H9 (cell line): ENCODE measurements at regions not wholly inside any gene's neighbourhood (a gene's known extent, or its start where the extent isn't known, plus 50 kb on each side); places are given as distances from the start of the nearest gene placed in this dataset.

Source experiments
- DNase-seq: peaks from one replicate; pipeline ENCODE4 v3.0.0-alpha.2; 2017
- H2AFZ ChIP-seq: one replicate; pipeline ENCODE4 v1.6.1; 2013; ENCODE audit warnings: mild to moderate bottlenecking, low read length, control low read depth, moderate library complexity
- H2AK5ac ChIP-seq: 2 replicates; pipeline ENCODE4 v1.6.1; 2013; ENCODE audit warnings: low read length, control low read depth, mixed read lengths; ENCODE audit not compliant: insufficient read length
- H2BK120ac ChIP-seq: one replicate; pipeline ENCODE4 v1.6.1; 2013; ENCODE audit warnings: low read depth, mild to moderate bottlenecking, low read length, control low read depth, inconsistent platforms; ENCODE audit not compliant: poor library complexity, severe bottlenecking
- H2BK12ac ChIP-seq: 2 replicates; pipeline ENCODE4 v1.6.1; 2013; ENCODE audit warnings: low read length, control low read depth, mixed read lengths, low read depth; ENCODE audit not compliant: insufficient read length
- H2BK15ac ChIP-seq: 2 replicates; pipeline ENCODE4 v1.6.1; 2013; ENCODE audit warnings: low read depth, low read length, control low read depth
- H2BK20ac ChIP-seq: one replicate; pipeline ENCODE4 v1.6.1; 2013; ENCODE audit warnings: low read depth, mild to moderate bottlenecking, low read length, control low read depth, inconsistent platforms; ENCODE audit not compliant: poor library complexity, severe bottlenecking
- H2BK5ac ChIP-seq: 2 replicates; pipeline ENCODE4 v1.6.1; 2013; ENCODE audit warnings: low read length, control low read depth, mixed read lengths; ENCODE audit not compliant: insufficient read length
- H3K14ac ChIP-seq: 2 replicates; pipeline ENCODE4 v1.6.1; 2013; ENCODE audit warnings: low read length, control low read depth; ENCODE audit not compliant: insufficient read depth
- H3K18ac ChIP-seq: 2 replicates; pipeline ENCODE4 v1.6.1; 2013; ENCODE audit warnings: low read depth, mild to moderate bottlenecking, mixed read lengths, low read length, control low read depth; ENCODE audit not compliant: insufficient read length
- H3K23ac ChIP-seq: 2 replicates; pipeline ENCODE4 v1.6.1; 2013; ENCODE audit warnings: low read length, control low read depth, mixed read lengths, low read depth; ENCODE audit not compliant: insufficient read length
- H3K23me2 ChIP-seq: 2 replicates; pipeline ENCODE4 v1.6.1; 2013; ENCODE audit warnings: low read depth, mild to moderate bottlenecking, mixed read lengths, low read length, control low read depth; ENCODE audit not compliant: insufficient read length, poor library complexity, severe bottlenecking
- H3K27ac ChIP-seq: 2 replicates; pipeline ENCODE4 v1.5.1; 2013; ENCODE audit warnings: low read length, control low read depth, mixed read lengths, low read depth; ENCODE audit not compliant: insufficient read length
- H3K27me3 ChIP-seq: 2 replicates; pipeline ENCODE4 v1.6.1; 2013; ENCODE audit warnings: low read length, control low read depth, inconsistent platforms; ENCODE audit not compliant: insufficient read depth
- H3K4ac ChIP-seq: 2 replicates; pipeline ENCODE4 v1.6.1; 2013; ENCODE audit warnings: low read depth, mild to moderate bottlenecking, control low read depth, inconsistent platforms, low read length, moderate library complexity
- H3K4me1 ChIP-seq: 2 replicates; pipeline ENCODE4 v1.6.1; 2013; ENCODE audit warnings: low read length, control low read depth, inconsistent platforms; ENCODE audit not compliant: insufficient read depth
- H3K4me2 ChIP-seq: 2 replicates; pipeline ENCODE4 v1.6.1; 2013; ENCODE audit warnings: low read length, control low read depth, mixed read lengths; ENCODE audit not compliant: insufficient read length, insufficient read depth
- H3K56ac ChIP-seq: 2 replicates; pipeline ENCODE4 v1.6.1; 2013; ENCODE audit warnings: low read depth, mild to moderate bottlenecking, mixed read lengths, low read length, control low read depth; ENCODE audit not compliant: insufficient read length
- H3K79me1 ChIP-seq: 2 replicates; pipeline ENCODE4 v1.6.1; 2013; ENCODE audit warnings: low read depth, mild to moderate bottlenecking, moderate library complexity, low read length, control low read depth, inconsistent platforms; ENCODE audit not compliant: insufficient read depth, poor library complexity, severe bottlenecking
- H3K79me2 ChIP-seq: 2 replicates; pipeline ENCODE4 v1.6.1; 2013; ENCODE audit warnings: low read length, control low read depth, inconsistent platforms; ENCODE audit not compliant: insufficient read depth
- H3K9ac ChIP-seq: 2 replicates; pipeline ENCODE4 v1.6.1; 2013; ENCODE audit warnings: low read length, control low read depth, mixed read lengths; ENCODE audit not compliant: insufficient read length; ENCODE audit errors: extremely low read depth
- H3K9me3 ChIP-seq: one replicate; pipeline ENCODE4 v1.6.1; 2013; ENCODE audit warnings: low read depth, low read length, inconsistent platforms; ENCODE audit not compliant: control insufficient read depth
- H3T11ph ChIP-seq: one replicate; pipeline ENCODE4 v1.6.1; 2013; ENCODE audit warnings: mild to moderate bottlenecking, low read length, control low read depth, inconsistent platforms
- H4K20me1 ChIP-seq: one replicate; pipeline ENCODE4 v1.6.1; 2013; ENCODE audit not compliant: control insufficient read depth, insufficient read length, insufficient read depth
- H4K5ac ChIP-seq: 2 replicates; pipeline ENCODE4 v1.6.1; 2013; ENCODE audit warnings: low read depth, mild to moderate bottlenecking, mixed read lengths, low read length, control low read depth; ENCODE audit not compliant: insufficient read length
- H4K8ac ChIP-seq: replicated peaks from 2 replicates; pipeline ENCODE4 v1.6.1; 2013; ENCODE audit warnings: low read length, control low read depth, mixed read lengths, low read depth; ENCODE audit not compliant: insufficient read length
- H4K91ac ChIP-seq: 2 replicates; pipeline ENCODE4 v1.6.1; 2013; ENCODE audit warnings: low read depth, mild to moderate bottlenecking, moderate library complexity, mixed read lengths, low read length, control low read depth; ENCODE audit not compliant: insufficient read length
- H3K27ac Mint-ChIP-seq, 3 experiments: 2 replicates in 2 of 3; 3 replicates in 1 of 3; pipeline ENCODE4 v1.8.0; 2020 to 2021; ENCODE audit warnings: mixed read lengths in 3 of 3, mild to moderate bottlenecking in 1 of 3, moderate library complexity in 1 of 3
- H3K27me3 Mint-ChIP-seq: 2 replicates; pipeline ENCODE4 v1.8.0; 2021; ENCODE audit warnings: low read depth, mild to moderate bottlenecking, moderate library complexity, mixed read lengths
- H3K36me3 Mint-ChIP-seq, 3 experiments: 2 replicates in 2 of 3; 3 replicates in 1 of 3; pipeline ENCODE4 v1.8.0; 2020 to 2021; ENCODE audit warnings: low read depth in 3 of 3, mixed read lengths in 3 of 3; ENCODE audit not compliant: insufficient read depth in 1 of 3
- H3K4me1 Mint-ChIP-seq, 2 experiments: 2 replicates each; pipeline ENCODE4 v1.8.0; 2020; ENCODE audit warnings: mixed read lengths in 2 of 2
- H3K4me3 Mint-ChIP-seq, 2 experiments: 2 replicates in 1 of 2; 3 replicates in 1 of 2; pipeline ENCODE4 v1.8.0; 2020 to 2021; ENCODE audit warnings: mild to moderate bottlenecking in 2 of 2, mixed read lengths in 2 of 2, moderate library complexity in 1 of 2
- H3K9me3 Mint-ChIP-seq, 2 experiments: 2 replicates in 1 of 2; 3 replicates in 1 of 2; pipeline ENCODE4 v1.8.0; 2020; ENCODE audit warnings: mild to moderate bottlenecking in 2 of 2, mixed read lengths in 2 of 2, moderate library complexity in 1 of 2
- WGBS: extraction: QIAGEN DNeasy Blood & Tissue Kit; methylation state at CpG from one replicate; pipeline ENCODE4 v1.1.7; 2013; ENCODE audit warnings: missing lambda C conversion rate, low lambda C conversion rate, mixed read lengths; ENCODE audit not compliant: insufficient read length; ENCODE audit errors: extremely low coverage; 5-methylcytosine and 5-hydroxymethylcytosine counted together
- TF ChIP-seq, protein P1 (sequence below): fragments of 200-600 bp; sonication (generic); conservative IDR thresholded peaks from 3 replicates; pipeline ENCODE4 v1.8.0; 2021; ENCODE audit warnings: antibody characterized with exemption, mild to moderate bottlenecking

DNA sequence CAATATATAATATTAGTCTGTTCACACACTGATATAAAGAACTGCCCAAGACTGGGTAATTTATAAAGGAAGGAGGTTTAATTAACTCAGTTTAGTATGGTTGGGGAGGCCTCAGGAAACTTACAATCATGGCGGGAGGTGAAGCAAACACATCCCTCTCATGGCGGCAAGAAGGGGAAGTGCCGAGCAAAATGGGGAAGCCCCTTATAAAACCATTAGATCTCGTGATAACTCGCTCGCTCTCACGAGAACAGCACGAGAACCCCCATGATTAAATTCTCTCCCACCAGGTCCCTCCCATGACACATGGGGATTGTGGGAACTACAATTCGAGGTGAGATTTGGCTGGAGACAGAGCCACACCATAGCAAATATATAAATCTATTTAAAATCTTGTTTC, 269.8 kb downstream of the ATP23 start:
- H3K23me2 ChIP-seq = no peaks in the 10 kb centered on the region
- H3K79me1 ChIP-seq = no peaks in the 10 kb centered on the region
- H2BK120ac ChIP-seq = no peak overlapping the region
- no peaks in the 10 kb centered on the region for H3K79me2 ChIP-seq
- no peaks in the 10 kb centered on the region for H4K20me1 ChIP-seq
- no peak overlapping the region for H3K4me3 Mint-ChIP-seq
- peaks cover 2% of the 10 kb centered on the region; the same call in 1 of the 2 replicates for H3K27me3 Mint-ChIP-seq
- H2AK5ac ChIP-seq = no peak overlapping the region
- H3K4me2 ChIP-seq = no peak overlapping the region
- no peak overlapping the region for H2BK12ac ChIP-seq
- no peak overlapping the region for H3K23ac ChIP-seq
- DNase-seq = no peak
- H4K8ac ChIP-seq = no peak overlapping the region
- H3K27ac Mint-ChIP-seq = no peak overlapping the region
- H4K5ac ChIP-seq = no peak overlapping the region
- no peak overlapping the region for H3K14ac ChIP-seq
- H3T11ph ChIP-seq = no peak overlapping the region
- H2BK20ac ChIP-seq = no peak overlapping the region
- no peak overlapping the region for H2AFZ ChIP-seq
- H3K9me3 Mint-ChIP-seq = no peaks in the 10 kb centered on the region; a peak in 1 of 5 replicates
- no peak overlapping the region for H3K4ac ChIP-seq
- no peak overlapping the region for H2BK15ac ChIP-seq
- no peaks in the 10 kb centered on the region; the same call in 1 of the 2 replicates for H3K4me1 ChIP-seq
- H3K56ac ChIP-seq = no peak overlapping the region
- H3K18ac ChIP-seq = no peak overlapping the region
- no peak overlapping the region for H2BK5ac ChIP-seq
- no peak overlapping the region for H3K9ac ChIP-seq
- H4K91ac ChIP-seq = no peak overlapping the region
- TF ChIP-seq, protein P1, sequence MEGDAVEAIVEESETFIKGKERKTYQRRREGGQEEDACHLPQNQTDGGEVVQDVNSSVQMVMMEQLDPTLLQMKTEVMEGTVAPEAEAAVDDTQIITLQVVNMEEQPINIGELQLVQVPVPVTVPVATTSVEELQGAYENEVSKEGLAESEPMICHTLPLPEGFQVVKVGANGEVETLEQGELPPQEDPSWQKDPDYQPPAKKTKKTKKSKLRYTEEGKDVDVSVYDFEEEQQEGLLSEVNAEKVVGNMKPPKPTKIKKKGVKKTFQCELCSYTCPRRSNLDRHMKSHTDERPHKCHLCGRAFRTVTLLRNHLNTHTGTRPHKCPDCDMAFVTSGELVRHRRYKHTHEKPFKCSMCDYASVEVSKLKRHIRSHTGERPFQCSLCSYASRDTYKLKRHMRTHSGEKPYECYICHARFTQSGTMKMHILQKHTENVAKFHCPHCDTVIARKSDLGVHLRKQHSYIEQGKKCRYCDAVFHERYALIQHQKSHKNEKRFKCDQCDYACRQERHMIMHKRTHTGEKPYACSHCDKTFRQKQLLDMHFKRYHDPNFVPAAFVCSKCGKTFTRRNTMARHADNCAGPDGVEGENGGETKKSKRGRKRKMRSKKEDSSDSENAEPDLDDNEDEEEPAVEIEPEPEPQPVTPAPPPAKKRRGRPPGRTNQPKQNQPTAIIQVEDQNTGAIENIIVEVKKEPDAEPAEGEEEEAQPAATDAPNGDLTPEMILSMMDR = no peak
- no CpG with 5 or more reads among the region's 9 CpGs for WGBS
- no peaks in the 10 kb centered on the region for H3K36me3 Mint-ChIP-seq
- peaks cover 9 to 11% of the 10 kb centered on the region in 2 experiments; a peak in 3 of 4 replicates for H3K4me1 Mint-ChIP-seq
- H3K27me3 ChIP-seq = no peaks in the 10 kb centered on the region
- H3K27ac ChIP-seq = no peak overlapping the region
- no peaks in the 10 kb centered on the region for H3K9me3 ChIP-seq
